GM21447 (cell line): ENCODE measurements at regions not wholly inside any gene's neighbourhood (a gene's known extent, or its start where the extent isn't known, plus 50 kb on each side); places are given as distances from the start of the nearest gene placed in this dataset.

Source experiments
- ATAC-seq: cut with Tn5 transposase; IDR thresholded peaks from one replicate; pipeline ENCODE4 v1.9.1; 2021; ENCODE audit not compliant: unreplicated experiment

DNA sequence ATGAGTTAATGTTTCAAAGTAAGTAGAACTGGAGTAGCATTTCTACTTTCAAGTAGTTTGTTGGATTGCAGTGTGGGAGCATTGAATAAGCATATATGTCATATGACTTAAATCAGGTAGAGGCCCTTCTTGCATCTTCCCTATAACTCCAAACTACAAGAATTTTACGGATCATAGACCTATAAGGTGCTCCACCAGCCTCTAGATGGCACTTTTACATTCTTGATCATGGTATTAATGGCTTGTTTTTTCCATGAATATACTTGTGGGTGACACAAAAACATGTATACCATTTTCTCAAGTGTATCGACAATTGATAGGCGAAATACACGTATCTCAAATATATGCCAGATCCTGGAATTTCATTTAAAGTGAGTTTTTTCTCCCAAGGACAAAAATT, 311.1 kb downstream of the ZPLD1 start:
- ATAC-seq = no peak

DNA sequence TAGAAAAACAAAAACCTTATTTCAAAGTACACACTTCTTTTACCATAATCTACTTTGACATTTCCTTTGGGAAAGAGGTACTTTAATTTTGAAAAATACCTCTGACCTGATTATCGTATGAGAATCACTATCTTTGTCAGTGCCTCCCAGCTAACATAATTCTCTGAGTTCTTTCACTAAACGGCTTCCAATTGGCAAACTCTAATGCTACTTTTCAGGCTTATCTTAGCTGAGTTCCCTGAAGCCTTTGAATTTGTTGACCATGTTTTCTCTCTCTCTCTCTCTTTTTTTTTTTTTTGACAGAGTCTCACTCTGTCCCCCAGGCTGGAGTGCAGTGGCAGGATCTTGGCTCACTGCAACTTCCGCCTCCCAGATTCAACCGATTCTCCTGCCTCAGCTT, 312.8 kb downstream of the ZPLD1 start:
- no peak for ATAC-seq

DNA sequence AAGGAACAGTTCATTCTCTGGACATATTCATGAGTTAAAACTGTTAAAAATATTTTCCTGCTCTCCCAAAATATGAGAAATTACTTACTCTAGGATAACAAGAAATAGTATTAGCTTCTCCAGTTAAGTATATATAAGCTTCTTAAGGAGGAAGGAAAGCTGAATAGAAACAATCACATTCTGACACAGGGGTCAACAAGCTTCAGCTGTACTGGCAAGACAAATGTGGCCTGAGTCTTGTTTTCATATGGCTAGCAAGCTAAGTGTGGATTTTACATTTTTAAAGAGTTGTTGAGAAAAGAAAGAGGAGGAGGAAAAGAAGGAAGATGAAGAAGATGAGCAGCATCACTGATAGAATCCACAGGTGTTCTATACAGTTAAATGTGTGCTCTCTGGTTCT, 313.8 kb downstream of the ZPLD1 start:
- ATAC-seq = no peak

DNA sequence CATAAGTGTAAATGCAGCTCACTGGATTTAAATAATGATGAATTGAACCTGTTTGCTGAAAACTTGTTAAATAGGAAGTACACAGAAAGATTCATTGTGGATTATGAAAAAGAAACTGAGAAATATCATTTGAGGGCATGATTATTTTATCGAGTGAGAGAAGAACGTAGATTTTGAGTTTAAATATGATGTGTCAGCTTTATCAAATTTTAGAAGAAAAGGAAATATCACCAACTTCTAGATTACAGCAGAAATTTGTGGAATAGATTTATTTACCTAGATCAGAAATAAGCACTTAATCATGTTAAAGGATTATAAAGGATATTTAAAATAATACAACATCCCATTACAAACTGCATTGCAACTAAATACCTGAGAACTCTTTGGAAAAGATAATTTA, 315.5 kb downstream of the ZPLD1 start:
- ATAC-seq = no peak

DNA sequence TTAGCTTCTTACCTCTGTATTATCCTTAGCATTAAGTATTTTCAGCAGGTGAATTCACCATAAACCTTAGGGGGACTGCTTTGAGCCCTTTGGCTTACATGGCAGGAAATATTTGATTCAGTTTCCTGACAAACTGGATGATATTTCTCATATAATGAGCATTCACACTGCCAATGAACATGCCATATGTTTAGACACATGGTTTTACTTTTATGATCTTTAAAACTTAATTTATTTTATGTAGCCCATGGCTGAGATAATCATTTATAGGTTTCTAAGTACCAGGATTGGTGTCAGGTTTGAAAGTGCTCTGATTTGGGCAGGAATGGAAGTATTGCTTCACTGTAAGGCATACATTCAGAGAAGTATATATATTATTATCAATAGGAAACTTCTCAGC, 319.1 kb downstream of the ZPLD1 start:
- no peak for ATAC-seq

DNA sequence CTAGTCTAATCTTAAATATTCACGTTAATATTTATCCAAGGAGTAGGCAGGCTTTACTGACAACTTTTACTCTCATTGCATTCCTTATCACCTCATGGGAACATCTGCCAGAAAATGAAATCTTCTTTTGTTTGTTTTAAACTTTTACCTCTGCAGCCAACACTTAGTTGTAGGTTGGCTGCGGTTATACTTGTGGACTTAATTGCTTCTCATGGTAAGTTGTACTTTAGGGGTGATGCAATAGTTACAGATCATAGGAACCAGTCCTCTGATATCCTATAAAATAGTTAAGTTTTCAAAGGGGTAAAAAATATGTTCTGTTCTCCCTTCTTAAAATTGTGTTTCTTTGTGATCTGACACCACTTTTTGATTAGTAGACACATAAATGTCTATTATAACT, 321.9 kb downstream of the ZPLD1 start:
- ATAC-seq = no peak

DNA sequence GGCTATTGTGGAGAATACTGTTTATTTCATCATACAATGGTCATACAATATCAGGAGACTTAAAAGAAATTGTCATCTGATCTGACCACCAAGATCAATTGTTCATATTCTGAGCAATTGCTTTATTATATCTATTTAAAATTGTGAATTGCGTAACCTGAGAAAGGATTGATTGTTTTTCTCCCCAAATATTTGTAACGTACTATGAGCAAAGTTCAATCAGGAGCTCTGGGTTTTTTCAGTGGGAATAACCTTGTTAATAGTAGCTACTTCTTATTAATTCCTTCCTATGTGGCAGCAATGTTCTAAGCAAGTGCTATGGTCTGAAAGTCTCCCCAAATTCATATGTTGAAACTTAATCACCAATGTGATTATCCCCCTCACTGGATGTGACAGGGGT, 323.1 kb downstream of the ZPLD1 start:
- no peak for ATAC-seq

DNA sequence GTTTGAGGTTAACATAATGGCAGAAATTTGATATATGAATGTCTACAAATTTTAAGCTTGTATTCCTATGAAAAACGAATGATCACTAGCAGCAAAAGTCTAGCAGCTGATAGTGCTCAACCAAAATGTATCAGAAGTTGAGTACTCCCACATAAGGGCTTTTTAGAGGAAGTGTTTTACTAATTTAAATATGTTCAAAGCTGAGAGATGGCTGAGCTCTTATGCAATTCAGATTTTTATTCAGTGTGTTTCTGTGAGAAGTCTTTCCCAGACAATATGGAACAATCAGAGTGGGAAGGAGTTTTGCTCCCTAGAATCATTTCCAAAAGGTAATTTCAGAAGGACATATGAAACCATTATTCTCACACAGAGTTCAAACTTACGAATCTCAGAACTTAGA, 327.0 kb downstream of the ZPLD1 start:
- ATAC-seq = no peak

DNA sequence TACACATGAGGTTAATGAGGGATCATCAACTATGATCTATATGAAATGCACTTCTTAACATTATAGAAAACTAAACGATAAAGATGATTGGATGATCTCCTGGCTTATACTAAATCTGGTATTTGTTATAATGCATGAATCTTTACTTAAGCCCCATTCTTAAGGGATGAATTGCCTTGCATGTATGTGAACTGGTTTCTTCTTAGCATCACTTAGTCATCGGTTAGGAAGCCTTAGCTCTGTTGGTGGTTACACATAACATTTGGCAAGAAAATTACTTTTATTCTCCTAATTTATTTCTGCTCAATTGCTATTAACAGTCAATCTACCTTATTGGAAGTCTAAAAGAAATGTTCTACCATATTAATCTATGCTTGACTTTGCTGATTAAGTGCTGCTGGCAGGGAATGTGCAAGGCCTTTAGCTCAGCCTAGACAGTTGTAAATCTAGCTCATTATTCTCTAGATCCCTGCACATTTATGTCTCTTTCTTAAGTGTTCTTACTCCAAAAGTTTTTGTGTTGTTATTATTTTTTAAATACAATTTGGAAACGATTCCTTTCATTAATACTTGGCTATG, 356.0 kb downstream of the ZPLD1 start:
- ATAC-seq = no peak

DNA sequence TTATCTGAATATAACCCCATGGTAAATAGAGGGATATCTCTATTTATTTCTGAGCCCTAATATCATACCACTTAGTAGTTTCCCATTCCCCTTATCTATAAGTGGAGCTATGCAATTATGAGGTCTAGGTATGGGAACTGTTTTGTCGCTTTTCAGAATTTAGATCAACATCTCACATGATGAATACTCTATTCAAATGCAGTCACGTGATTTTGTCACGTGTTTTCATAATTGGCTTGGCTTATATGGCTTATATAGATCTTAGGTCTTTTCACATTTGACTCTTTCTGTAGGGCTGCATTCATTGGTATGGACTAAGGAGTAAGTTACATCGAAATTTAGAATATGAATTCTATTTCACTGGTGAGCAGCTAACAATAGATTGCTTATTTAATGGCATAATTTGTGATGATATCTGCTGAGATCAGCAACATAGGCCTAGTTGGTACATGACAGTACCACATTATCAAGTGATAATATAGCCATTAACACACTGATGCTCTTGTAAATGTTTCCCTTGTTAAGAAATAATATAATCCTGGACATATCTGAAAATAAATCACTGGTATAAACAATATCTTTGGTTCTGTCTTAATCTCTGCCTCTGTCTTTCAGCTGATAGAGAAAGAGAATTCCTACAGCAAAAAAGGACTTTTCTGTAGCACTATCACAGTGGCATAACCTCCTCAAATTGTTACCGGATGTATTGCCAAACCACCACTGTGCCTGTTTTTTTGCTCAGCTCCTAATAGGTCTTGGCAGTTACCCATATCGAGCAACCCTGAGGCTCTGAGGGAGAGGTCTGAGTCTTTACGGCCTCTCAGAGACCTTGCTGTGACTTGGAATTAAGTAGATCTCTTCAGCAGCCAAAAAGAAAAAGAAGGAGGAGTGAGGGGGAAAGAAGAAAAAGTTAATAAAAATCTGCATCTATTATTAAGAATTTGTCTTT, 357.1 kb downstream of the ZPLD1 start:
- no peak for ATAC-seq

DNA sequence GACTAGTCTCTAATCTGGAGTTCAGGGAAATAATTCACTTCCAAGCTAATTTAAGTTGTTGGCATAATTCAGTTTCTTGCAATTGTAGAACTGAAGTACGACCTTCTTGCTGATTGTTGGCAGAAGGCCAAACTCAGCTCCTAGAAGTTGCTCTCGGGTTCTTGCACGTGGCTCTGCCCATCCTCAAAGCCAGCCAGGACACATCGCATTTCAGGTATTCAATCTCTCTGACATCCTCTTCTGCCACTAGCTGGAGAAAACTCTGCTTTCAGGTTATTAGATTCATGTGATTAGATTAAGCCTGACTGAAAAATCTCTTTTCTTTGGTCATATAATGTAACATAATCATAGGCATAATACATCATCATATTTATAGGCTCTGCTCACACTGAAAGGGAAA, 362.0 kb downstream of the ZPLD1 start:
- ATAC-seq = no peak

DNA sequence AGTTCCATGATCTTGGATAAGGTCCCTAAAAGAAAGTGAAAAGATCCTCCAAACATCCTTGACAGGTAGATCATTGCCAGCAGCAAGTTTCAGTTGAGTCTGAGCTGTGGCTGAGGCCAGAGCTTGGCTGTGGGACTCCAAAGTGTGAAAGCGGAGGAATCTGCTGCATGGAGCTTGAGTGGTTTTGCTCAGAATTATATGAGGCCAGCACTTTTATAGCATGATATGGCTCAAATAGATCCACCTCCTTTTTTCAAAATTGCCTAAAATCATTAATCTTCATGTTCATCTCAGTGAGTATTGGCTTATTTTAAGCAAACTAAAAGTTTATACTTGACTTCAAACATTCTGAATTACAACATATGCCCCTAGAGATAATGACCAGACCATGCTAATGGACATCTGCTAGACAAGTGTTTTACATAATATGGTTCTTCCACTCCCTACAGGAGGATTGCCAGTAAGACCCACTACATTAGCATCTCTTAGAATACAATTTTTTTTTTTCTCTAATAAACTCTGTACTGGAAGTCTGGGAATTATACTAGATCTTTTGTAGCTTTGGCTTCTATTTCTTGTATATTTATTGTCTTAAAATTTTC, 368.1 kb downstream of the ZPLD1 start:
- no peak for ATAC-seq

DNA sequence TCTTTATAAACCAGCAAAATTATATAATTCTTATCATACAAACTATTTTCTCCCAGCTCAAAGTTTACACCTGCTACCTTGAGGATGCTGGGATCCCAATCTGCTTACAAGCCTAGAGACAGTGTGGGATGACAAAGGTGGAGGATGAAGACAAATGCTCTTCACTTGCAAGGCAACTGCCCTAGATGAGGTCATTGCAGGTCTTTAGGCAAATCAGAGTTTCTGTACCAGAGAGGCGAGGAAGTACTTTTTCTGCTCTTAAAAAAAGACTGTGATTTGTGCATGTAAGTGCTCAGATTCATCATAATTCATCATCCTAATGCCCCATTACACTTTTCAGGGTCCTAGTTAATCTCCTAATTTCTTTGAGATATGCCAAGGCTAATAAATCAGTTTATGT, 376.1 kb downstream of the ZPLD1 start:
- no peak for ATAC-seq

DNA sequence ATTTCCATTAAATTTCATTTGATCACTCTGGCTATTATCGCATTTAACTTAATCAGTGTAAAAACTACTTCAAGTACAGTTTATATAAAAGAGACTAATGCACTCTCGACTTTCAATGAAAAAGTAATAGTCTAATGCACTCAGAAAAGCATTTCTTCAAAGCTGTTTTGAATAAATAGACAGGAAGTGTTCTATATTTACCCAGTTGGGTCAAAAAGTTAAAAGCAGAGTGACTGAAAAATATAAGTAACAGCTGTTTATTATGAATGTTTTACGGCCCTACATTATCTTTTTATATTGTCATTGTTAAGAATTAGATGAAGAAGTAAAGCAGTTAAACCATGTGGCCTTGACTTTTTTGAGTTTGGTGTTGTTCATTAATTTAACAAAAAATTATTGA, 391.8 kb downstream of the ZPLD1 start:
- no peak for ATAC-seq

DNA sequence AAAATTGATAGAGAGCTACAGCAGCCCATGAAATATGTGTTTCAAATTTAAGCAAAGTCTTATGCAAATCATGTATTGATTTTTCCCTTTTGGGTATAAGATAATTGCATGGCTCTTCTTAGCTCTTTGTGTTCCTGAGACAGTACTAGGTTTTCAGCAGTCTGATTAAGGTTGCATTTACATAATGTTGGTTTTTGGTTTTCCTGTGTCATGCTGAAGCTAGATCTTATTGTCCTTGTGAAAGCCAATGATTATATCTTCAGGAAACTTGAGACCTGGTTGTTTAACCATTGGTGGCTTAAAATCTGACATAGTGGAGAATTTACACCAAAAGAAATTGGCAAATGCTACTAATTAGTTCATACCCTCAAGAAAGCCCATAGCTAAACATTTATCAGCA, 392.6 kb downstream of the ZPLD1 start:
- no peak for ATAC-seq

DNA sequence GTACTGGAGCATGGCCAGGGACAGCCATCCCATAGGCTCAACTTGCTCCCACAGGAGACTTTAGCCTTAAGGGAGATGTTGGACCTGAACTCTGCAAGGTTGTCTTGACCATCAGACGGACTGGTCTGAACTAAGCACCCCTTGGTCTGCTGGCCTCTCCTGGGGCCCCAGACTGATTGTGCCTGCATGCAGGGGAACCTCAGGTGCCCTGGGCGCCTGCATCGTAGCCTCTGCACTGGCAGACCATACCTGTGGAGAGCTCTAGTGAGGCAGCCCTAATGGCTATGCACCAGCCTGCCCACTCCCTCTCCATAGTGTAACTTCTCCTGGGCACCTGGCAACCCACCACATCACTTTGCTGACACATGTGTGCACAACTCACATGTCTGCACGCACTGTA, 395.6 kb downstream of the ZPLD1 start:
- no peak for ATAC-seq

DNA sequence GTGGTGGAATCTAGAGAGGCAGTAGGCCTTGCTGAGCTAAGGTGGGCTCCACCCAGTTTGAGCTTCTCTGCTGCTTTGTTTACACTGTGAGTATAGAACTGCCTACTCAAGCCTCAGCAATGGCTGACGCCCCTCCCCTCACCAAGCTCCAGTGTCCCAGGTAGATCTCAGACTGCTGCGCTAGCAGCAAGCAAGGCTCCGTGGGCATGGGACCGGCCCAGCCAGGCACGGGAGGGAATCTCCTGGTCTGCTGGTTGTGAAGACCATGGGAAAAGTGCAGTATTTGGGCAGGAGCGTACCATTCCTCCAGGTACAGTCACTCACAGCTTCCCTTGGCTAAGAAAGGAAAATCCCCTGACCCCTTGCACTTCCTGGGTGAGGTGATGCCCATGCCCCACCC, 407.1 kb downstream of the ZPLD1 start:
- no peak for ATAC-seq

DNA sequence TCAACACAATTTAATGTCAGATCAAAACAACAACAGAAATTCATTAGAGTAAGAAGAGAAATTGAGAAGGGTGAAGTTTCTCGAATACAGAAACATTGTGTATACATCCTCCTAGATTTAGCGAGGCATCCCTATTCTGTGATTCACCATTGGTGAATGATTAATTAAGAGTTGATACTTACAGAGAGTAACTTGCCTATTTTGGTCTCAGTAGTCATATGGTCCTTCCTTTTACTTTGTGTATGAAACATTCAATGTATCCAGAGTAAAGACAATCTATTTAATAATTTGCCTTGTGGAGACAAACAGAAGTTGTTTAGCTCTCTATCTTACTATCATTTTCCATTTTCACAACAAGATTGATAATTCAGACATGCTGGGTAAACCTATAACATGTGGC, 432.0 kb downstream of the ZPLD1 start:
- no peak for ATAC-seq

DNA sequence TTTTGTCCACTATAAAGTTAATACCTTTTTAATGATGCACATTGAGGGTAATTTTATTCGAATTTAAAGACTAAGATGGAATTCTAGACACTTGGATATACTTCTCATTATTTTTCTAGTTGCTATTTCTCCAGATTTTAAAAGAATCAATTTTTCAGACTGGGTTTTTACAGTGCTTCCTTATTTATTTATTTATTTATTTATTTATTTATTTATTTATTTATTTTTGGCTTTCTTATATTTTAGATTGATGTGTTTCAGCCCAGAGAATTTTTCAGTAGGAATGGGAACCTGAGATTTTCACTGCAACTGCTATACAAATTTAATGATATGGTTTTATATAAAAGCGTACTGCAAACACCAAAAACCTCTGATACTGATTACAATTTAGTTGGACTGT, 448.7 kb downstream of the ZPLD1 start:
- ATAC-seq = no peak

DNA sequence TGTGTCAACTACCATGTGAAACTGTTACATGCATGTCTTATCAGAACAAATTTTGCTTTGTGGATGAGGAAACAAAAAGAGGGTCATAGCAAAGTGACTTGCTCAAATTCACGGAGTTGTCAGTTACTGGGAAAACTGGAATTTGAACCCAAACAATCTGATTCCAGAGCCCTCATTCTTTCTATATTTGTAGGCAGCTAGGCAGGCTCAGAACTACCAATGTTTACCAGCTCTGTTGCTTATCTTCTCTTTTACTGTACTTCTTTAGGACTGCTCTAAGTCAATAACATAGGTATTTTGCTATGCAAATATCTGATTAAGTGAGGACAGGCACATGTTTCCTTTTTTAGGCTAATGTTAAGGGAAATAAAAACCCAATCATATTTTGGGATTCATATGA, 450.5 kb downstream of the ZPLD1 start:
- ATAC-seq = no peak

DNA sequence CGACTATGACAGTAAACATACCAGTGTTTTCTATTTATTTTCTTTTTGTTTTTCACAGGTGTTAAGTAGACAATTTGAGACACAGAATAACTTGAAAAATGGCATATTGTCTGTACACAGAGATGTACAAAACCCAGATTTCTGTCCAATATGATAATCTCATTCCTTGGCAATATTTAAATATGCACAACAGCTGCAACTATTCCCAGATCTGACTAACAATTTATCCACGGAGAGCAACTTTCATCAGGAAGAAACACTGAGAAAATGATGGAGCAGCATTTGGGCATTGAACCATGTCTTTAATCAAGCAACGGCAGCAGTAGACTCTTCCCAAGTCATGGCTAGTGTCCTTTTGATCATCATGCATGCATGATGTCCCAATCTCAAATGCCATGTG, 452.6 kb downstream of the ZPLD1 start:
- no peak for ATAC-seq

DNA sequence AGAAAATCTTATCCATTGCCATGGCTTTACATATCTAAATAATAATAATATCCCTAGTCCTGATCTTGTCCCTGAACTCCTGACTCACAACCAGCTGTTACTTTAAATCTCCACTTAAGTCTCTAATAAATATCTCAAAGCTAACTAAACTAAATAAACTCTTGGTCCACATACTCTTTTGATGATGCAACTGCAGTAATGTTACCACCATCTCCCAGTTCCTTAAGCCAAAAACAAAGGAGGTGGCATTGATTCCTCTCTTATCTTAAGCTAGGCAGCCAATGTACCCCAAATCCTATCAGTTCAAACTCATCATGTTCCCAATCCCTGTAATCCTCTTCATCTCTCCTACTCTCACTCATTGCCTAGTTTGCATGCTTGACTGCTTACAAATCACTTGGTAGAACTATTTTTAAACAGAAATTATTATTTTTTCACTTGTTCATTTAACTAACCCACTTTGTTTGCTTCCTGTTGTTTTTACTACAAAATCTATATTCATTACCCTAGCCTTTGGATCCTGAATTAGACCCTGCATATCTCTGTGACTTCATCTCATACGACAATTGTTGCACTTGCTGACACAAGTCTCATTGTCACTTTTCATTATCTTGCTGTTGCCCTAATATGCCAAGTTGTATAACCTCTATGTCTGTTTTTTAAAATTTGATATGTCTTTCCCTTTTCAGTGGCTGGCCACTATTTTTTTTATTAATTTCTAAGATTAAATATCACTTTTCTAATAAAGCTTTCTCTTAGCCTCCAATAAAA, 462.2 kb downstream of the ZPLD1 start:
- ATAC-seq = no peak
